GM23248 (cell line): ENCODE measurements at regions not wholly inside any gene's neighbourhood (a gene's known extent, or its start where the extent isn't known, plus 50 kb on each side); places are given as distances from the start of the nearest gene placed in this dataset.

Source experiments
- EZH2 ChIP-seq: fragments of 200-600 bp; sonication (generic); IDR thresholded peaks from 2 replicates; pipeline ENCODE4 v1.6.1; 2018; ENCODE audit warnings: antibody characterized with exemption, mild to moderate bottlenecking; ENCODE audit not compliant: insufficient read depth, poor library complexity, severe bottlenecking
- EZH2phosphoT487 ChIP-seq: fragments of 200-600 bp; sonication (generic); IDR thresholded peaks from 2 replicates; pipeline ENCODE4 v1.6.1; 2018; ENCODE audit warnings: antibody characterized with exemption, moderate library complexity, mild to moderate bottlenecking, low read depth; ENCODE audit not compliant: insufficient read depth

DNA sequence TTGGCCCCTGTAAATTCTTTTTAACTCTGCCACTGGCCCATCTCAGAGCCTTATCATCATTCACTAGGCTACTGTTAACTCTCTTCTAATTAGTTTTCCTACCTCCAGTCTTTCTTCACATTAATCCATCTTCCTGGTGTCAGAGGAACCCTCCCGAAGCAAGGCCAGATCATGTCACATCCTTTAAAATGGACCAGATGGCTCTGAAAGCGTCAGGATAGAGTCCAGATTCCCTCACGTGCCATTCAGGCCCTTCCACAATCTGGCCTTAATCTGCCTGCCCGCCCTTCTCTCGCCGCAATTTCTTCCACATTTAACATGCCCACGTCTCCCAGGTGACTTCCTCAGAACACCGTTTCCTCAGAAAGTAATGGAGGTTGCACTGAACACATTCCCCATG, 86.5 kb downstream of the RFC3 start:
- TF ChIP-seq EZH2 (no peak), EZH2phosphoT487 (no peak)
